Chondrocyte (in vitro differentiated cells): ENCODE measurements at regions not wholly inside any gene's neighbourhood (a gene's known extent, or its start where the extent isn't known, plus 50 kb on each side); places are given as distances from the start of the nearest gene placed in this dataset.

Source experiments
- DNase-seq: peaks from one replicate; pipeline ENCODE4 v3.0.0; 2021; ENCODE audit warnings: mixed read lengths, low spot score
- H3K27ac Mint-ChIP-seq: one replicate; pipeline ENCODE4 v1.8.0; 2021; ENCODE audit warnings: mild to moderate bottlenecking, moderate library complexity, mixed read lengths; ENCODE audit not compliant: unreplicated experiment
- H3K27me3 Mint-ChIP-seq: 2 replicates; pipeline ENCODE4 v1.8.0; 2021; ENCODE audit warnings: low read depth, mixed read lengths
- H3K36me3 Mint-ChIP-seq: 2 replicates; pipeline ENCODE4 v1.8.0; 2021; ENCODE audit warnings: low read depth, mixed read lengths
- H3K4me1 Mint-ChIP-seq: 2 replicates; pipeline ENCODE4 v1.8.0; 2021; ENCODE audit warnings: low read depth, mild to moderate bottlenecking, mixed read lengths
- H3K4me3 Mint-ChIP-seq: one replicate; pipeline ENCODE4 v1.8.0; 2021; ENCODE audit warnings: mild to moderate bottlenecking, moderate library complexity, mixed read lengths; ENCODE audit not compliant: unreplicated experiment
- H3K9me3 Mint-ChIP-seq: 2 replicates; pipeline ENCODE4 v1.8.0; 2021; ENCODE audit warnings: low read depth, mixed read lengths
- TF ChIP-seq, protein P1 (sequence below): fragments of 200-600 bp; sonication (generic); IDR thresholded peaks from 2 replicates; pipeline ENCODE4 v1.5.0; 2021; ENCODE audit warnings: antibody characterized with exemption, mild to moderate bottlenecking, moderate library complexity

GRCh38 chr5:4480528-4481349 lies 659.4 kb upstream of the ADAMTS16 start:
- no peaks in the 10 kb centered on the region for H3K27me3 Mint-ChIP-seq
- TF ChIP-seq, protein P1, sequence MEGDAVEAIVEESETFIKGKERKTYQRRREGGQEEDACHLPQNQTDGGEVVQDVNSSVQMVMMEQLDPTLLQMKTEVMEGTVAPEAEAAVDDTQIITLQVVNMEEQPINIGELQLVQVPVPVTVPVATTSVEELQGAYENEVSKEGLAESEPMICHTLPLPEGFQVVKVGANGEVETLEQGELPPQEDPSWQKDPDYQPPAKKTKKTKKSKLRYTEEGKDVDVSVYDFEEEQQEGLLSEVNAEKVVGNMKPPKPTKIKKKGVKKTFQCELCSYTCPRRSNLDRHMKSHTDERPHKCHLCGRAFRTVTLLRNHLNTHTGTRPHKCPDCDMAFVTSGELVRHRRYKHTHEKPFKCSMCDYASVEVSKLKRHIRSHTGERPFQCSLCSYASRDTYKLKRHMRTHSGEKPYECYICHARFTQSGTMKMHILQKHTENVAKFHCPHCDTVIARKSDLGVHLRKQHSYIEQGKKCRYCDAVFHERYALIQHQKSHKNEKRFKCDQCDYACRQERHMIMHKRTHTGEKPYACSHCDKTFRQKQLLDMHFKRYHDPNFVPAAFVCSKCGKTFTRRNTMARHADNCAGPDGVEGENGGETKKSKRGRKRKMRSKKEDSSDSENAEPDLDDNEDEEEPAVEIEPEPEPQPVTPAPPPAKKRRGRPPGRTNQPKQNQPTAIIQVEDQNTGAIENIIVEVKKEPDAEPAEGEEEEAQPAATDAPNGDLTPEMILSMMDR: no peak
- H3K4me1 Mint-ChIP-seq: peaks cover 12% of the 10 kb centered on the region
- H3K4me3 Mint-ChIP-seq: no peak overlapping the region
- H3K9me3 Mint-ChIP-seq: peaks cover 11% of the 10 kb centered on the region
- DNase-seq: no peak
- peaks cover 3% of the 10 kb centered on the region for H3K36me3 Mint-ChIP-seq
- no peak overlapping the region for H3K27ac Mint-ChIP-seq

- Mint-ChIP-seq H3K27ac (no peak overlapping the region), H3K4me3 (no peak overlapping the region), H3K9me3 (peaks cover 6% of the 10 kb centered on the region), H3K27me3 (no peaks in the 10 kb centered on the region), H3K36me3 (peaks cover 3% of the 10 kb centered on the region), H3K4me1 (no peaks in the 10 kb centered on the region)
- no peak for DNase-seq
- TF ChIP-seq, protein P1: no peak
These were observed 652.5 kb upstream of the ADAMTS16 start for GRCh38 chr5:4487581-4487980.

GRCh38 chr5:4511996-4512656 lies 628.0 kb upstream of the ADAMTS16 start:
- TF ChIP-seq, protein P1: peak; percentile 74
- no peaks in the 10 kb centered on the region for H3K36me3 Mint-ChIP-seq
- DNase-seq: peak; percentile 81
- peak overlapping the region; percentile 39 for H3K4me3 Mint-ChIP-seq
- H3K27me3 Mint-ChIP-seq: peaks cover 8% of the 10 kb centered on the region
- peaks cover 3% of the 10 kb centered on the region for H3K9me3 Mint-ChIP-seq
- no peak overlapping the region for H3K27ac Mint-ChIP-seq
- H3K4me1 Mint-ChIP-seq: peaks cover 4% of the 10 kb centered on the region

DNA sequence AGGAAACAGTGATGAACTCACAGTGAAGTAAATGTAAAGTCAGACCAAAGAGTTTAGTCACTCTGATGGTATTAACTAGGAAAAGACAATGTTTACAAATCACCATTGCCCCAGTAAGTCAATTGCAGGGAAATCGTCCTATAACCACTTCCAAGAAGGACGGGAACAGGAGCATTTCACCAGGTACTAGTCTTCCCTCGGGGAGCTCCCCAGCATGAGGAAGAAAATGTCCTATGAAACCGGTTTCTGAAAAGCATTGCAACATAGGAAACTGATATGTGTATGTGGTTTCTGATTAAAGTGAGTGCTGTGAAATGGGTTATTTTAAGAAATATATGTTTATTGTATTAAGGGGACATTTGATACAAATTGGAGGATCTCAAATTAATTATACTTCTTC lies 626.7 kb upstream of the ADAMTS16 start:
- Mint-ChIP-seq H3K36me3 (no peaks in the 10 kb centered on the region), H3K27ac (no peak overlapping the region), H3K4me1 (peaks cover 4% of the 10 kb centered on the region), H3K27me3 (peaks cover 8% of the 10 kb centered on the region), H3K9me3 (peaks cover 2% of the 10 kb centered on the region), H3K4me3 (no peak overlapping the region)
- TF ChIP-seq, protein P1: no peak
- DNase-seq: no peak

DNA sequence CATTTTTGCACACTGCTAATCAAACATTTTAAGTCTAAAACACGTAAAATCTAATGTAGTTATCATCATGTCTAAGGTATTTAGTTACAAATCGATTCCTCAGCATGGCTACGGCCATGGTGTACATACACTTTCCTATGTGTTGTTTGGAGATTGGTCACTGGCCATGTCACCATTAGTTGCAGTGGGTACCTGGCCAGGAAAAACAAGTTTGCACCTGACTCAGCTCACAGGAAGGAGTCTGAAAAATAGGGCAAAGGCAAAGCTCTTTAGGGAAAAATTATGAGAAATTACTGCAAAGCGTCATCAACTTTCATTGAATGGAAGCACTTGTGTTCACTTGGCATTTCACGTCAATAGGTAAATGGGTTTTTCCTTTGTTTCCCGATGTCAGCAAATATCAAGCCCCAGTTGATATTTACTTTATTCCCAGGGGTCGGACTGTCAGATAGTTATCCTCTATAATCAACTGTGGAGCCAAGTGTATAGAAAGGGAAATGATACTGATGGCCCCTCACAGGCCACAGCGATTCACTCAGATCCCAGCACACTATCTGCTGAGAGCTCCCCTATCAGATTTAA lies 626.0 kb upstream of the ADAMTS16 start:
- TF ChIP-seq, protein P1: no peak
- Mint-ChIP-seq H3K27me3 (peaks cover 8% of the 10 kb centered on the region), H3K4me1 (peaks cover 4% of the 10 kb centered on the region), H3K36me3 (no peaks in the 10 kb centered on the region), H3K9me3 (no peaks in the 10 kb centered on the region), H3K27ac (no peak overlapping the region), H3K4me3 (no peak overlapping the region)
- no peak for DNase-seq
